Type B pancreatic cell (in vitro differentiated cells): ENCODE measurements at regions not wholly inside any gene's neighbourhood (a gene's known extent, or its start where the extent isn't known, plus 50 kb on each side); places are given as distances from the start of the nearest gene placed in this dataset.
"Not testable (repeated sequence)": the region's sequence is repeated elsewhere in the genome, so short reads cannot be mapped to it uniquely, and the experiment has no call there.

Source experiments
- DNase-seq: peaks from one replicate; pipeline ENCODE4 v3.0.0; 2021; ENCODE audit warnings: mixed read lengths; ENCODE audit not compliant: unreplicated experiment; ENCODE audit errors: extremely low spot score
- H3K27ac Mint-ChIP-seq: 2 replicates; pipeline ENCODE4 v1.8.0; 2021; ENCODE audit warnings: mild to moderate bottlenecking, mixed read lengths
- H3K27me3 Mint-ChIP-seq: 2 replicates; pipeline ENCODE4 v1.8.0; 2021; ENCODE audit warnings: mixed read lengths
- H3K36me3 Mint-ChIP-seq: 2 replicates; pipeline ENCODE4 v1.8.0; 2021; ENCODE audit warnings: mixed read lengths
- H3K4me1 Mint-ChIP-seq: one replicate; pipeline ENCODE4 v1.8.0; 2021; ENCODE audit warnings: mixed read lengths; ENCODE audit not compliant: unreplicated experiment
- H3K4me3 Mint-ChIP-seq: 2 replicates; pipeline ENCODE4 v1.8.0; 2021; ENCODE audit warnings: mild to moderate bottlenecking, mixed read lengths
- H3K9me3 Mint-ChIP-seq: 2 replicates; pipeline ENCODE4 v1.8.0; 2021; ENCODE audit warnings: mixed read lengths
- TF ChIP-seq, protein P1 (sequence below): fragments of 200-600 bp; sonication (generic); conservative IDR thresholded peaks from 2 replicates; pipeline ENCODE4 v1.5.0; 2021; ENCODE audit warnings: antibody characterized with exemption, mild to moderate bottlenecking

DNA sequence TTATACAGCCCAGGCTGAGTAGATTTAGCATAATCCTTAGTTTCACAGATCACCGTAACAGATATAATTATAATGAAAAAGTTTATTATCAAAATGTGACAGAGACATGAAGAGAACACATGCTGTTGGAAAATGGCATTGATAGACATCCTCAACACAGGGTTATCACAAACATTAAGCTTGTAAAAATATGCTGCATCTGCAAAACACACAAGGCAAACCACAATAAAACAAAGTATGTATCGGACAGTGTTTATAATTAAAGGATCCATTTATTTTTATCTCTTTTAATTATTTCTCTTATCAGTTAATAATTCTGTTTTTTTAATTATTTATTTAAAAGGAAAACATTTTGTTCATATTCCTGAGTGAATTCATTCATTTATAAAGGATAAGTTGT is 829.9 kb upstream of the CDH9 start:
- TF ChIP-seq, protein P1, sequence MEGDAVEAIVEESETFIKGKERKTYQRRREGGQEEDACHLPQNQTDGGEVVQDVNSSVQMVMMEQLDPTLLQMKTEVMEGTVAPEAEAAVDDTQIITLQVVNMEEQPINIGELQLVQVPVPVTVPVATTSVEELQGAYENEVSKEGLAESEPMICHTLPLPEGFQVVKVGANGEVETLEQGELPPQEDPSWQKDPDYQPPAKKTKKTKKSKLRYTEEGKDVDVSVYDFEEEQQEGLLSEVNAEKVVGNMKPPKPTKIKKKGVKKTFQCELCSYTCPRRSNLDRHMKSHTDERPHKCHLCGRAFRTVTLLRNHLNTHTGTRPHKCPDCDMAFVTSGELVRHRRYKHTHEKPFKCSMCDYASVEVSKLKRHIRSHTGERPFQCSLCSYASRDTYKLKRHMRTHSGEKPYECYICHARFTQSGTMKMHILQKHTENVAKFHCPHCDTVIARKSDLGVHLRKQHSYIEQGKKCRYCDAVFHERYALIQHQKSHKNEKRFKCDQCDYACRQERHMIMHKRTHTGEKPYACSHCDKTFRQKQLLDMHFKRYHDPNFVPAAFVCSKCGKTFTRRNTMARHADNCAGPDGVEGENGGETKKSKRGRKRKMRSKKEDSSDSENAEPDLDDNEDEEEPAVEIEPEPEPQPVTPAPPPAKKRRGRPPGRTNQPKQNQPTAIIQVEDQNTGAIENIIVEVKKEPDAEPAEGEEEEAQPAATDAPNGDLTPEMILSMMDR: no peak

DNA sequence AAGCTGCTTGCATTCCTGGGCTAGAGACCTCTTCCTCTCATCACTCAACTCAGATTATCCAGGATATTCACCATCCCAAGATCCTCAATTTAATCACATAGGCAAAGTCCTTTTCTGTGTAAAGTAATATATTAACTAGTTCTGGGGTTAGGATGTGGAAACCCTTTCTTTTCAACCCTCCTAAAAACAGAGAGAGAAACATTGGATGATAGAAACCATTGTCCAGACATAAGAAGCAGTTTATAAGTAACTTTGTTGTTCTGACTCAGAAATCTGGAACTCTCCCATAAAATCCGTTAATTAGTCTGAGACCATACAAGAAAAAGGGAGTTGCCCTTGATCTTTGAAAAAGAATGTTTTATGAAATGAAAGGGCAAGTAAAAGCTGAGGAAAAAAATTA is 817.1 kb upstream of the CDH9 start:
- no peaks in the 10 kb centered on the region for H3K4me1 Mint-ChIP-seq

More for the DNA sequence above, 829.9 kb upstream of the CDH9 start:
- H3K4me1 Mint-ChIP-seq: no peaks in the 10 kb centered on the region
- H3K9me3 Mint-ChIP-seq: no peaks in the 10 kb centered on the region
- H3K4me3 Mint-ChIP-seq: no peak overlapping the region
- no peak for DNase-seq
- H3K36me3 Mint-ChIP-seq: no peaks in the 10 kb centered on the region
- H3K27ac Mint-ChIP-seq: no peak overlapping the region
- no peaks in the 10 kb centered on the region for H3K27me3 Mint-ChIP-seq

DNA sequence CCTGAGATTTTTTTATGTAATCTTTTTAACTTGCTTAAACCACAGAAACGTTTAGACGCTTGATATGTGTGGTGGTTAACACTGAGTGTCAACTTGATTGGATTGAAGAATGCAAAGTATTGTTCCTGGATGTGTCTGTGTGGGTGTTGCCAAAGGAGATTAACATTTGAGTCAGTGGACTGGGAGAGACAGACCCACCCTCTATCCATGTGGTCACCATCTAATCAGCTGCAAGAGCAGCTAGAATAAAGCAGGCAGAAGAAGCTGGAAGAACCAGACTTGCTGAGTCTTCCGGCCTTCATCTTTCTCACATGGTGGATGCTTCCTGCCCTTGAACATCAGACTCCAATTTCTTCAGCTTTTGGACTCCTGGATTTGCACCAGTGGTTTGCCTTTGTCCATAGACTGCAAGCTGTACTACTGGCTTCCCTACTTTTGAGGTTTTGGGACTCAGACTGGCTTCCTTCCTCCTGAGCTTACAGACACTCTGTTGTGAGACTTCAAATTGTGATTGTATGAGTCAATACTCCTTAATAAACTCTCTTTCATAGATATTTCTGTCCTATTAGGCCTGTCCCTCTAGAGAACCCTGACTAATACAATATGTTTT is 816.0 kb upstream of the CDH9 start:
- no peaks in the 10 kb centered on the region for H3K27me3 Mint-ChIP-seq
- H3K9me3 Mint-ChIP-seq: no peaks in the 10 kb centered on the region
- no peak overlapping the region for H3K4me3 Mint-ChIP-seq
- TF ChIP-seq, protein P1: no peak
- no peak overlapping the region for H3K27ac Mint-ChIP-seq
- DNase-seq: no peak
- no peaks in the 10 kb centered on the region for H3K4me1 Mint-ChIP-seq
- no peaks in the 10 kb centered on the region for H3K36me3 Mint-ChIP-seq

More for the DNA sequence above, 817.1 kb upstream of the CDH9 start:
- Mint-ChIP-seq H3K4me3 (no peak overlapping the region), H3K36me3 (no peaks in the 10 kb centered on the region), H3K27me3 (no peaks in the 10 kb centered on the region), H3K27ac (no peak overlapping the region), H3K9me3 (no peaks in the 10 kb centered on the region)
- no peak for DNase-seq
- TF ChIP-seq, protein P1: no peak

DNA sequence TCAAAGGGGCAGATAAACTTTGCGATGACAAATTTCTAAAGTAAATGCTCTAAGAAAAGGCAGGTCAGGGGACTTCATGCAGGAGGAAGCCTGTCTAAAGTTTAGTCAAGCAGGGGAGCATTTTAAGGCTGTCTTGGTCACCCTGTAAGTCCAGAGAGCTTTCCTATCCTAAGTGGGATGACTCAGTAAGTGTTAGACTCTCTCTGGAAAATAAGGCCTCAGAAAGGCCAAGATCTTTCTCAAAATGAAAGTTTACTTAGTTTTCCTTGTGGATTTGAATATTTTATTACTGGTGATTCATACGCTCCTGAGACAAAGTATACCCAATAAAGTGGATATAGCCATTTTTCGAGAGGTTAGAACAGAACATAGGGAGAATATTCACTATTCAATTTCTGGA is 806.9 kb upstream of the CDH9 start:
- TF ChIP-seq, protein P1: no peak
- no peaks in the 10 kb centered on the region for H3K4me1 Mint-ChIP-seq
- H3K27ac Mint-ChIP-seq: no peak overlapping the region
- no peaks in the 10 kb centered on the region for H3K36me3 Mint-ChIP-seq
- DNase-seq: no peak
- H3K9me3 Mint-ChIP-seq: no peaks in the 10 kb centered on the region
- H3K4me3 Mint-ChIP-seq: no peak overlapping the region
- no peaks in the 10 kb centered on the region for H3K27me3 Mint-ChIP-seq

- not testable (repeated sequence) for DNase-seq, H3K9me3 Mint-ChIP-seq, H3K27me3 Mint-ChIP-seq, H3K4me3 Mint-ChIP-seq, H3K4me1 Mint-ChIP-seq, H3K27ac Mint-ChIP-seq, H3K36me3 Mint-ChIP-seq
These were observed 798.3 kb upstream of the CDH9 start for GRCh38 chr5:27836704-27837103.

DNA sequence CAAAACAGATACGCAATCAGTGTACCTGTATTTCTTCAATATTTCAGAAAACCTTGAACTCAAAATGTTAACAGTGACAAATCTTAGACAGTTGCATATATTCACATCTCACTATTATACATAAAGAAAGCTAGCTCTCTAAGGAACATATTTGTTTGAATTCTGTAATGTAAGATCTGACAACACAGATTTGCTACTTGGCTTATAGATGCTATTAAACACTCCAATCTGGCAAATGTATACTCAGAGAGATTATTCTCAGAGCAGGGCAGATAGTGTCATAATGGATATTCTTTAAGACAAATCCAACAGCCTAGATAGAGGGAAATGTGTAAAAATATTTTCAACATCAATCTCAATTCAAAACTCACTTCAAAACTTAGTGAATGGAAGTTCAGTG is 794.5 kb upstream of the CDH9 start:
- no peak overlapping the region for H3K27ac Mint-ChIP-seq
- no peaks in the 10 kb centered on the region for H3K9me3 Mint-ChIP-seq
- no peaks in the 10 kb centered on the region for H3K4me1 Mint-ChIP-seq
- no peak overlapping the region for H3K4me3 Mint-ChIP-seq
- H3K27me3 Mint-ChIP-seq: no peaks in the 10 kb centered on the region
- DNase-seq: no peak
- TF ChIP-seq, protein P1: no peak
- no peaks in the 10 kb centered on the region for H3K36me3 Mint-ChIP-seq
